Activated CD8-positive, alpha-beta memory T cell treated with anti-CD3 and anti-CD28 coated beads, Interleukin-2, amount 50 U/mL, for 1 hour (primary cell): ENCODE measurements at regions not wholly inside any gene's neighbourhood (a gene's known extent, or its start where the extent isn't known, plus 50 kb on each side); places are given as distances from the start of the nearest gene placed in this dataset.
"Not testable (repeated sequence)": the region's sequence is repeated elsewhere in the genome, so short reads cannot be mapped to it uniquely, and the experiment has no call there.

ENCODE experiments used
- DNase-seq: peaks from one replicate; pipeline ENCODE4 v3.0.0-alpha.2; 2020; ENCODE audit errors: extremely low read depth

- no peak for DNase-seq
These were observed 99.4 kb upstream of the C9orf72 start for GRCh38 chr9:27672718-27673117.

- DNase-seq, result no peak
These were observed 100.4 kb upstream of the C9orf72 start for GRCh38 chr9:27673641-27674040.

GRCh38 chr9:27675354-27675753 lies 102.1 kb upstream of the C9orf72 start:
- DNase-seq, result no peak

GRCh38 chr9:27676827-27677226 lies 103.5 kb upstream of the C9orf72 start:
- DNase-seq, result no peak

- DNase-seq, result no peak
These were observed 106.1 kb upstream of the C9orf72 start for GRCh38 chr9:27679338-27679737.

- DNase-seq, result no peak
These were observed 109.9 kb upstream of the C9orf72 start for GRCh38 chr9:27683181-27683580.

GRCh38 chr9:27688954-27689353 lies 115.7 kb upstream of the C9orf72 start:
- no peak for DNase-seq

- DNase-seq, result not testable (repeated sequence)
These were observed 117.5 kb upstream of the C9orf72 start for GRCh38 chr9:27690816-27691215.

- no peak for DNase-seq
These were observed 126.3 kb upstream of the C9orf72 start for GRCh38 chr9:27699621-27700020.

- no peak for DNase-seq
These were observed 127.7 kb upstream of the C9orf72 start for GRCh38 chr9:27701016-27701415.

GRCh38 chr9:27701587-27701986 lies 128.3 kb upstream of the C9orf72 start:
- DNase-seq, result no peak

- no peak for DNase-seq
These were observed 130.1 kb upstream of the C9orf72 start for GRCh38 chr9:27703216-27703980.

GRCh38 chr9:27711241-27711640 lies 138.0 kb upstream of the C9orf72 start:
- DNase-seq, result no peak

- no peak for DNase-seq
These were observed 139.5 kb upstream of the C9orf72 start for GRCh38 chr9:27712806-27713205.

- no peak for DNase-seq
These were observed 141.1 kb upstream of the C9orf72 start for GRCh38 chr9:27714388-27714787.

GRCh38 chr9:27715651-27716050 lies 142.4 kb upstream of the C9orf72 start:
- no peak for DNase-seq

- DNase-seq, result no peak
These were observed 144.7 kb upstream of the C9orf72 start for GRCh38 chr9:27717991-27718390.

GRCh38 chr9:27719711-27720110 lies 146.4 kb upstream of the C9orf72 start:
- DNase-seq, result no peak

- no peak for DNase-seq
These were observed 149.6 kb upstream of the C9orf72 start for GRCh38 chr9:27722866-27723265.

GRCh38 chr9:27726244-27727081 lies 153.2 kb upstream of the C9orf72 start:
- no peak for DNase-seq

GRCh38 chr9:27732494-27732893 lies 159.2 kb upstream of the C9orf72 start:
- no peak for DNase-seq

GRCh38 chr9:27743490-27743889 lies 170.2 kb upstream of the C9orf72 start:
- no peak for DNase-seq

GRCh38 chr9:27747450-27747849 lies 174.2 kb upstream of the C9orf72 start:
- no peak for DNase-seq
